Right ventricle myocardium superior (tissue), 1 donor: ENCODE measurements at regions not wholly inside any gene's neighbourhood (a gene's known extent, or its start where the extent isn't known, plus 50 kb on each side); places are given as distances from the start of the nearest gene placed in this dataset.
"Not testable (repeated sequence)": the region's sequence is repeated elsewhere in the genome, so short reads cannot be mapped to it uniquely, and the experiment has no call there.

Experiments
- ATAC-seq: fragments of 200-7000 bp; cut with Tn5 transposase; one replicate; pipeline ENCODE4 v1.9.1; 2020; ENCODE audit warnings: mild to moderate bottlenecking; ENCODE audit not compliant: poor library complexity
- DNase-seq: peaks from one replicate; pipeline ENCODE4 v3.0.0-alpha.2; 2020
- intact Hi-C: fragments of 100-400 bp; cut with DNase I; formaldehyde crosslinking; loops from one replicate; pipeline ENCODE4 v1.11.2; 2022
- donor health status: DM: no; HTN: yes; CAD: no; lungs with severe emphysema.

DNA sequence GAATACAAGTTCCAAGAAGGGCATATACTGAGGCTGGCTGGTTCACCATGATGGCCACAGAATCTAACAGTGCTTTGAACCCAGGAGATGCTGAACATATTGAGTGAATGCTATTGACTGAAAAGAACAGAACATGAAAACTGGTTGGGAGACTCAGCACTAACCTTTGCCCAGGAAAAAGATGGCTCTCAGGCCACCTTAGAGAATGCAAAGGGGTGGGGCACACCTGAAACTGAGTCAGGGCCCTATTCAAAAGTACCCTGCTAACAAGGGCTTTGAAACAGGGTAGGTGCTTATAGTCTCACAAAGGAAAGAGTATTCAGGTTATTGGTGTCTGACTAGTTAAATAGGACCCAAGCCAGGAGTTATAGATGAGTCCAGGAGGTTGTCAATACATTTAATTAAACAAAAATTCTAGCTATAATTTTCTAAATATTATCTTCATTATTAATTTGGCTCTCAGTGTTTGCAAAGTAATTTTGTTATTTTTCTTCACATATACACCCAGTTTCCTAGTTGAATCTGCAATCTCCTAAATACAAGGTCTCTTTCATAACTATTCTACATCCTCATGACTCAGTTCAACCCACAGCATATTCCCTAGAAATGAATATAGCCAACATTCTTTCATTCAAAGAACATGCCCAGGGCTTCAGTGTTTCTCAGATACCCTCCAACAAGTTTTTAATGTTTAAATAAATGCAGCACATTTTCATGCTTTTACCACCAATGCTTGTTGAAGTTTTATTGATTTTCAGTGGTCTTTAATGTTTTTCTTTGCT, 144.2 kb upstream of the RAPGEF2 start:
- ATAC-seq (no peak), DNase-seq (no peak)
- intact Hi-C loops = no loop called here

DNA sequence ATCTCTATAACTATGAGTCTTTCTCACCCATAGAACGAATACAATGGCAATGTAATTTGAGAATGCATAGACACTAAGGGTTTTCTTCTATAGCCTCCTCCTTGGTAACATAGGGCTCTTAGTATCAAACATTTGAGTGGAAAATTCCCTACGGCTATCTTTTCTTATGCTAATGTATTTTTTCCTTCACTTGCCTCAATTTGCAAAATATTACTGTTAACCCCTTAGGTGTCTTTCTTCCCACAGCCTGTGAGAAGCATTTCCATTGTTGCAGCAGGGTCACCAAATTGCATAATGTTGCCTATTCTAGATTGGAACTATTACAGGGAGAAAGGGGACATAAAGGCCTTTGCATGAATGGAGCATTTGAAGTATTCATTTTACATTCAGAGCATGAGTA, 140.5 kb upstream of the RAPGEF2 start:
- intact Hi-C loops = no loop called here
- DNase-seq = no peak

DNA sequence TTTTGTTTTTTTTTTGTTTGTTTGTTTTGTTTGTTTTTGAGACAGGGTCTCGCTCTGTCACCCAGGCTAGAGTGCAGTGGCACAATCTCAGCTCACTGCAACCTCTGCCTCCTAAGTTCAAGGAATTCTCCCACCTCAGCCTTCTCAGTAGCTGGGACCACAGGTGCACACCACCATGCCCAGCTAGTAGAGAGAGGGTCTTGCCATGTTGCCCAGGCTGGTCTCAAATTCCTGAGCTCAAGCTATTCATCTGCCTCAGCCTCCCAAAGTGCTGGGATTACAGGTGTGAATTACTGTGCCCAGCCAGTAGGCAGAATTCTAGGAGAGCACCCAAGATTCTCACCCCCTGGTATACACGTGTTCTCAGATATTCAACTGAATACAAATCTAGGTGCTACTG, 139.6 kb upstream of the RAPGEF2 start:
- ATAC-seq, DNase-seq, intact Hi-C loops: not testable (repeated sequence)

More for the DNA sequence above, 140.5 kb upstream of the RAPGEF2 start:
- ATAC-seq = no peak

DNA sequence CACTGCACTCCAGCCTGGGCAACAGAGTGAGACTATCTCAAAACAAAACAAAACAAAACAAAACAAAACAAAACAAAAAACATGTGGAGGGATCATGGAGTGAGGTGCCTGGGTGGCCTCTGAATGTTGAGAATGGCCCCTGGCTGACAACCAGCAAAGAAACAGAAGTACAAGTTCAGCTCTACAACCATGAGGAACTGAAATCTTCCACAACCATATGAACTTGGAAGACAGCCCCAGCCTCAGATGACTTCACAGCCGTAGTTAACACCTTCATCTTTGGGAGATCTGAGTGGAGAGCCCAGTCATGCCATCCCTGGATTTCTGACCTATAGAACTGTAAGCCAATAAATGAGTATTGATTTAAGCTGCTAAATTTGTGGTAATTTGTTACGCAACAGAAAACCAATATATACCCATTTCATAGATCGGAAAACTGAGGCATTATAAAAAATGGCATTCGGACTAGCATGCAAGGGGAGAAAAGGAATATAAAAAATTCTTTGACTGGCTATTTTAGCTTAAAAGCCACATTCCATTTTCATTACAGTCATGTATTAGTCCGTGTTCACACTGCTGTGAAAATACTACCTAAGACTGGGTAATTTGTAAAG, 138.7 kb upstream of the RAPGEF2 start:
- DNase-seq (no peak), ATAC-seq (no peak)
- intact Hi-C loops = no loop called here

DNA sequence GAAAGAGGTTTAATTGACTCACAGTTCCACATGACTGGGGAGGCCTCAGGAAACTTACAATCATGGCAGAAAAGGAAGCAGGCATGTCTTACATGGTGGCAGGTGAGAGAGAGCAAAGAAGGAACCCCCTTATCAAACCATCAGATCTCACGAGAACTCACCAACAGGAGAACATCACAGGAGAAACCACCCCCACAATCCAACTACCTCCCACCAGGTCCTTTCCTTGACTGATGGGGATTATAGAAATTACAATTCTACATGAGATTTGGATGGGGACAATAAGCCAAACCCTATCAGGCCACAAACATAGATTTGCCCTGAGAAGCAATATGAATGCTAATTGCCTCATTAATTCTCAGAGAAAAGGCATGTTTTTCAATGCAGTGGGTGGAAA, 138.2 kb upstream of the RAPGEF2 start:
- intact Hi-C loops = no loop called here
- DNase-seq (no peak), ATAC-seq (no peak)

DNA sequence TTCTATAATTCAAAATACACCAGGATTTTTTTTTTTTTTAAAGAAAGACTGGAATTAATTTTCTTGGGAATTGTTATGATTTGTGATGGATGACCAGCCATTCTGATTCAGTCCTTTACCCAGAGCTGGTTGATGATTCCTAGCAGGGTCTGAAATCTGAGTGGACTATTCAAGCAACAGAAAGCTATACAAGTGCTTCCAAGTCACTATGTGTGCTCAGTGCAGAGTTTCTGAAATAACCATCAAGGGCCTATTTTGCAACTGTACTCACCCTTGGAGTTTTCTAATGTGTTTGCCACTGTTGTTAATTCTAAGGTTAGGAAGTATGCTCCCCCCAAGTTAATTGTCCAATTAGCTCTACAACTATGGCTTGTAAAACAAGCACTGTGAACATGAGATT, 137.7 kb upstream of the RAPGEF2 start:
- intact Hi-C loops = no loop called here
- no peak for DNase-seq
- ATAC-seq = no peak

DNA sequence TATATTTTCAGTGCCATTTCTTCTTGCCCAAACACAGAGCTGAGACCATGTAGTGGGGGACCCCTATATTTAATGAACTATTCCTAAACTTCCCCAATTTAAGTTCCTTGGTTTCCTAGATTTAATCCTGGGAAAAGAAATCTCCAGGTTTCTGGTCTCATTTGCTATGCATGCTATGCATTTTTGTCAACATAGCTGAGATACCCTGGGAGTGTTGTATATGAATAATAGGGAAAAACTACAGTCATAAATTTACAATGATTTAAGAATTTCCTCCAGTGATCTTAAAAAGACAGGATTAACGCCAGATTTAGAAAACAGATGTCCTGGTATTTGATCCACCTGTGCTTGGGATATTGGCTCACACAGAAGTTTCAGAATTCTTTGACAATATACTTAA, 136.8 kb upstream of the RAPGEF2 start:
- intact Hi-C loops = no loop called here
- DNase-seq (no peak), ATAC-seq (no peak)

DNA sequence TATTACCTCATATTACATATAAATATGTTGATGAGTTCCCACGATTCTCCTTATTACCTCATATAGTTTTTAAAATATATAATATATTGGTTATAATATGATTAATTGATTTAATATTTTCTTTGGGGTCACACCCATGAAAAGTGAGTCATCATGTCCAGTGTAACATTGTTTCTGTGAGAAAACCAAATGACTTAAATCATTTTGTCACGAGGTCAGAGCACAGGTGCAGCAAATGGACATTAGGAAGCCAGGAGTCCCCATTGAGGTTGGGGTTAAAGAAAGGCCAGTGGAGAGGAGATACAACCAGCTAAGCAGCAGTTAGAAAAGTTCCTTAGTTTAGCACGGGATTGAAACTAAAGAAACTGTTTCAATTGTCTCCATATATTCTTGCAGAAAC, 133.9 kb upstream of the RAPGEF2 start:
- intact Hi-C loops = no loop called here
- ATAC-seq (no peak), DNase-seq (no peak)

DNA sequence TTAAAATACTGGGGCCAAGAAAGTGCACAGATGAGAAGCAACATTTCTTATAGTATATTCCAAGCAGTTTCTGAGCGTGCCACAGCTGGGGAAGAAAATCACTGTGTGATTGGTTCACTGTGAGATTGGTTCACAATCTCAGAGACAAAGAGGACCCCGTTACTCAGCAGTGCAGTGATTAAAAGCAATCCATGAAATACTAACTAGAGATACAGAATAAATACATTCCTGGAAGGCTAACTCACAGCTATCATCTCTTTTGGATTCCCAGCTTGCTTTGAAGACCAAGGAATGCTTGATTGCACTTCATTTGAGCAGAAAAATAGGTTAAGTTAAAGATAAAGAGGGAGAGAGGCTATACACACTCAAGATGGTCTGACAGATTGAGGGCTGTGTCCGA, 132.1 kb upstream of the RAPGEF2 start:
- ATAC-seq = no peak
- intact Hi-C loops = no loop called here
- no peak for DNase-seq

DNA sequence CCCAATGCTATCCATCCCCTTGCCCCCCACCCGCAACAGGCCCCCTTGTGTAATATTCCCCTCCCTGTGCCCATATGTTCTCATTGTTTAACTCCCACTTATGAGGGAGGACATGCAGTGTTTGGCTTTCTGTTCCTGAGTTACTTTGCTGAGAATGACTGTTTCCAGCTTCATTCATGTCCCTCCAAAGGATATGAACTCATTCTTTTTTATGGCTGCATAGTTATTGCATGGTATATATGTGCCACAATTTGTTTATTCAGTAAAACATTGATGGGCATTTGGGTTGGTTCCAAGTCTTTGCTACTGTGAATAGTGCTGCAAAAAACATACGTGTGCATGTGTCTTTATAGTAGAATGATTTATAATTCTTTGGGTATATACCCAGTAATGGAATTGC, 128.4 kb upstream of the RAPGEF2 start:
- ATAC-seq, DNase-seq, intact Hi-C loops: not testable (repeated sequence)

DNA sequence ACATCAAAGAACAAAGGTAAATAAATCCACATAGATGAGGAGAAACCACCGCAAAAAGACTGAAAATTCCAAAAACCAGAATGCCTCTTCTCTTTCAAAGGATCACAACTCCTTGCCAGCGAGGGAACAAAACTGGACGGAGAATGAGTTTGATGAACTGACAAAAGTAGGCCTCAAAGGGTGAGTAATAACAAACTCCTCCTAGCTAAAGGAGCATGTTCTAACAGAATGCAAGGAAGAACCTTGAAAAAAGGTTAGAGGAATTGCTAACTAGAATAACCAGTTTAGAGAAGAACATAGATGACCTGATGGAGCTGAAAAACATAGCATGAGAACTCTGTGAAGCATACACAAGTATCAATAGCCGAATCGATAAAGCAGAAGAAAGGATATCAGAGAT, 122.2 kb upstream of the RAPGEF2 start:
- ATAC-seq, DNase-seq, intact Hi-C loops: not testable (repeated sequence)

DNA sequence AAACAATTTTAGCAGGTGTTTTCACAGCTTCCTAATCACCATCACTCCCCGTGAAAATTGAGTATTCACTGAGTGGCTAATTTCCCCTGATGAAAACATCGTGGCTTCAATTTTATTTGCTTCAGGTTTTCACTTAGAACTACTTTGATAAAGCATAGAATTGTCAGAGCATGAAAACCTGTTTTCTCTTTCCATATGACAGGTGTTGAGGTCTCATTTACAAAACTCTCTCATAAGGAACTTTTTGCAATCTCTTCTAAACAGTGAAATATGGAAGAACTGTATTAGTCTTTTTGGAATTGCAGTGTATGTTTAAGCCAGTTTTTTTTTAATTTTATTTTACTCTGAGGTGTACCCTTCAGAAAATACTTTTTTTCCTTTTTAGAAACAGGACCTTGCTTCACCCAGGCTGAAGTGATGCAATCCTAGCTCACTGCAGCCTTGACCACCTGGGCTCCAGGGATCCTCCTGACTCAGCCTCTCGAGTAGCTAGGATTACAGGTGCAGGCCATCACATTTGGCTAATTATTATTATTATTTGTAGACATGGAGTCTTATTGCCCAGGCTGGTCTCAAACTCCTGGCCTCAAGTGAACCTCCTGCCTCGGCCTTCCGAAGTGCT, 111.2 kb upstream of the RAPGEF2 start:
- ATAC-seq = no peak
- intact Hi-C loops = no loop called here
- no peak for DNase-seq

DNA sequence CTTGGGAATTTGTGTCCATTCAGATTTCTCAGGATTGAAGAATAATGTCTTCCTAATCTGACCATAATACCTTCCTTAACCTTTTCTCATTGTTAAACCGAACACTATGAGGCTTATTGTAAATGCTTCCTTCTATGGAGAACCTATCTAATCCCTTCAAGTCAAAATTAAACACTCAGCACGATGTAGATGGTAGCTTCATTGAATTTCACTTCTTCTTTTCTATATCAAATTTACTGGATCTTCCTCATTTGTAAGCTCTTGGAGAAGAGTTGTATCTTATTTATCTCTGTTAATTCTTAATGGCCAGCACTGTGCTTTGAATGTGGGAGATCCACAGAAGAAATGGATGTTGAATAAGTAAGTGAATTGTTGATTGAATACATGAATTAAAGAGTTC, 109.0 kb upstream of the RAPGEF2 start:
- no peak for DNase-seq
- ATAC-seq = no peak
- intact Hi-C loops = no loop called here

DNA sequence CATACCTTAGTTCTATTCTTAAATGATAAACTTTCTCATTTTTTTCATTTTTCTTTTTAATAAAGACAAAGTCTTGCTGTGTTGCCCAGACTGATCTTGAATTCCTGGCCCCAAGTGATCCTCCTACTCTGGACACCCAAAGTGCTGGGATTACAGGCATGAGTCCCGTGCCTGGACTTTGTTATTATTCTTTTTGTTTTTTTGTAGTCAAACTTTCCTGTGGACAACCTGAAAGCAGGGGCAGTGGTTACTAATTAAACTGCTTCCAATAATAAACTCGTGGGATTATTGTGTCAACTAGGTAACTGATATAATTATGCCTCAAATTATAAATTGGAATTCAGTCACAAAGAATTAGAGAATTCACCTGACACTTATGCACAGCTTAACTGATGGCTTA, 107.8 kb upstream of the RAPGEF2 start:
- DNase-seq = no peak
- intact Hi-C loops = no loop called here
- ATAC-seq = no peak

DNA sequence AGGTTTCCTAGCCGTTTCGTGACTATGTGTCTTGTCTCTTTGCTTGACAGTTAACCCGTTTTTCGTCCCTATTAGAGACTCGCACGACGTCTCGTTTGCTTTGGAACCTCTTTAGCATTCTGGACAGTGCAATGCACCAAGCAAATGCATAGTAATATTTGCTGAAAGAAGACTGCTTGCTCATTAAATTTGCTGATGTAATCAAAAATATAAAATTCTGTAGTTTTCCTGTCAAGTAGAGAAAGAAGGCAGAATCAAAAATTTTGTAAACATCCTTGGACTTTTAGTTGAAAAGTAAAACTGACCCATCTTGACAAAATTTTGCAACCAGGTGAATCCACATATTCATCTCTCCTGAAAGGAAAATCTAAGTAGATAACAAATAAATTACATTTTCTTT, 106.9 kb upstream of the RAPGEF2 start:
- DNase-seq (no peak), ATAC-seq (no peak)
- intact Hi-C loops = no loop called here

DNA sequence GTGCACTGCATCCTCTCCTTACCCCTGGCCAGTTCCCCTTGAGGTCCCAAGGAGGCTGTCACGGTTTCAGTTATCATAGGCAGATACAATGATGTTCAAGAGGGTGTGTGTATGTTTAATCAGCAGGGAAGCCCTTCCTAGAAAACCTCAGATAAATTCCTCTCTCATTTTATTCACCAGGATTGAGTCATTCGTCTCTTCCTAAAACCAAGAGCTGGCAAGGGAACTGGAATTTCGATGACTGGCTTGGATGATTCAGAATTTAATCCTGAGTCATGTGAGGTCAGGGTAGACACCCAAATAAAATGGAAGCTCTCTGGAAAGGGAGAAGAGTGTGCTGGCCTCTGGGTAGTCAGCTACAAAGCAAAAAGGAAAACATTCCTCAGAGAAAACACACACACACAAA, 106.2 kb upstream of the RAPGEF2 start:
- intact Hi-C loops = no loop called here
- ATAC-seq (peak; percentile 70), DNase-seq (no peak)

DNA sequence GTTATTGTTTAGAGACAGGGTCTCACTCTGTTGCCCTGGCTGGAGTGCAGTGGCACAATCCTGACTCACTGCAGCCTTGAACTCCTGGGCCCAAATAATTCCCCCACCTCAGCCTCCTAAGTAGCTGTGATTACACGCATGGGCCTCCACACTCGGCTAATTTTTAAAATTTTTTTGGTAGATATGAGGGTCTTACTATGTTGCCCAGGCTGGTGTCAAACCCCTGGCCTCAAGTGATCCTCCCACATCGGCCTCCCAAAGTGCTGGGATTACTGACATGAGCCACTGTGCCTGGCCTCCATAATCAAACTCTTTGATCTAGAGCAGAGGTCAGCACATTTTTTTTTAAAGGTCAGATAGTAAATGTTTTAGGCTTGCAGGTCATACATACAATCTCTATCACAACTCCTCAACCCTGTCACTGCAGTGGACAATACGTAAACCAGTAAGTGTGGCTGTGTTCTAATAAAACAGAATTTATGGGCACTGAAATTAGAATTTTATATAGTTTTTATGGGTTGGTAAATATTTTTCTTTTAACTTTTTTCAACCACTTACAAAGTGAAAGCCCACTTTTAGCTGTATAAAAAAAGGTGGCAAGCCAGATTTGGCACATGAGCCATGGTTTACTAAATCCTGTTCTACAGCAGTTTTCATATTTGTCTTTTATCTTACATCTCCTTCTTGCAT, 105.1 kb upstream of the RAPGEF2 start:
- intact Hi-C loops = no loop called here
- no peak for ATAC-seq

DNA sequence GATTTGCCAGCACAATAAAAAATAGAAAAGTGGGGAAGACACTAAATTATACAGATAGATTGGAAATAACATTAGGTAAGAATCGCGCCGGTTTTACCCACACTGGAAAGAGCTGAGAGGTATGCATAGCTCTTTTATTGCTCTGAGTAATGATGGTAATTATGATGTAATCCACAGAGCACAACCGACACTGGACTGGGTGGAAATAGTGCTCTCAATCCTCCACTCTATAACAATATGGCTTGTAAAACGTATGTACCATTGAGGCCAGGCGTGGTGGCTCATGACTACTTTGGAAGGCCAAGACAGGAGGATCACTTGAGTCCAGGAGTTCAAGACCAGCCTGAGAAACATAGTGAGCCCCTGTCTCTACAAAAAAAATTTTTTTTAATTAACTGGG, 104.3 kb upstream of the RAPGEF2 start:
- intact Hi-C loops = no loop called here
- DNase-seq (no peak), ATAC-seq (no peak)

More for the DNA sequence above, 105.1 kb upstream of the RAPGEF2 start:
- no peak for DNase-seq

DNA sequence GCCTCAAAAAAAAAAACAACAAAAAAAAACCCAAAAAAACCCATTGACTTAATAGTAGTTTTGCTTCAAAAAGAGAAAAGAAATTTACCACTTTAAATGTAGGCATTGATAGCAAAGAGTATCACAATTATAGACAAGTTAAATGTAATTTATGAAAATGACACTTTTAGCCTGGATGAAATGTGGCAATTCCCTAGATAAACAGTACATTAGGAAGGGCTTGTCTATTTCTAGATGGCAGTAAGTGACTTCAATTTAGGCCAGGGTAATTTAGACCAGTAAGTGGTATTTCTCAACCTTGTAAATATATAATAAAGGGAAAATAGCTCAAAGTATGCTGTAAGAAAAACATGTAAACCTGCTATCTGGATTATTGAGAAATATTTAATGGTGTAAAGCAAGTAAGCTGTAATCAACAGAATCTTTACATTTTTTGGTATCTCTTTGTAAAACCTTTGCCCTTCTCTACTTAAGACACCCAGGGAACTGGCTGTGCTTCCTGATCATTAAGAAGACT, 103.7 kb upstream of the RAPGEF2 start:
- ATAC-seq (no peak), DNase-seq (no peak)
- intact Hi-C loops = no loop called here
